ENCODE measurements at regions not wholly inside any gene's neighbourhood (a gene's known extent, or its start where the extent isn't known, plus 50 kb on each side); places are given as distances from the start of the nearest gene placed in this dataset.

- no peak for TF ChIP-seq CTCF (IDR thresholded peaks at IDR 0.05 in 4 of 5, conservative IDR thresholded peaks at IDR 0.05 in 1 of 5)
- TF ChIP-seq POLR2A (IDR thresholded peaks at IDR 0.05) = no peak
Measured at GRCh38 chr11:91756829-91757480, 467.7 kb upstream of the FAT3 start.
